ENCODE measurements at regions not wholly inside any gene's neighbourhood (a gene's known extent, or its start where the extent isn't known, plus 50 kb on each side); places are given as distances from the start of the nearest gene placed in this dataset.
A peak's percentile ranks its signal among the peaks of the same experiment; 100 is the strongest.

DNA sequence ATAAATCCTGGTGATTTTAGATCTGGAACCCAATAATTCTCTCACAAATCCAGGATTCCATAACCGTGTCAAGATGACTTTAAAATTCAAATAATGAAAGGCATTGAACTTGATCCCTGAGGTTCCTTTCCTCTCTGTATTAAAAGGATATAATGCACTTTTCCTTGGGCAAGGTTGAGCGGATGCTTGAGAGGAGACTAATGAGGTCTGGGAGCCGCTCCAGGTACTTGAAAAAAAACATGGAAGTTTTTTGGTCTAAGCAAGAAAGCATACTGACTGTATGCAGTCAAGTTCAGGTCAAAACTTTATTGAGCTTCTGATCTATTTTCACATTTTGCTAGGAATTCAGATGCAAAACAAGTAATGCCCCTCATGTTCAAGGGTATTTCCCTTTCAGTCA is 318.5 kb downstream of the RAD51AP2 start:
- Histone ChIP-seq H3K4me3 (ENCODE audit: insufficient read depth, low read depth, low read length) (no peak overlapping the region), H3K27me3 (ENCODE audit: insufficient read depth, low read length) (peaks cover 2% of the 10 kb centered on the region)
- no peak for FAIRE-seq

GRCh38 chr2:17196380-17196779 is 321.9 kb downstream of the RAD51AP2 start:
- Histone ChIP-seq H3K4me1 (ENCODE audit: insufficient read depth, low read length) (no peaks in the 10 kb centered on the region), H3K36me3 (ENCODE audit: insufficient read depth, low read length) (no peaks in the 10 kb centered on the region), H3K4me3 (ENCODE audit: insufficient read depth, low read depth, low read length) (no peak overlapping the region), H3K79me2 (ENCODE audit: insufficient read depth, low read length) (no peaks in the 10 kb centered on the region), H3K9ac (ENCODE audit: low read length) (no peak overlapping the region), H3K9me3 (ENCODE audit: insufficient read depth, low read depth, low read length) (no peaks in the 10 kb centered on the region), H3K4me2 (ENCODE audit: low read length) (no peak overlapping the region), H2AFZ (ENCODE audit: low read depth, low read length) (no peak overlapping the region), H4K20me1 (ENCODE audit: insufficient read depth, low read length) (no peaks in the 10 kb centered on the region), H3K27me3 (ENCODE audit: insufficient read depth, low read length) (peaks cover 2% of the 10 kb centered on the region), H3K27ac (ENCODE audit: low read depth, low read length) (no peak overlapping the region)
- no peaks in the 10 kb centered on the region for H3K9me3 Mint-ChIP-seq (ENCODE audit: unreplicated experiment)
- FAIRE-seq (no peak), DNase-seq (ENCODE audit: low read depth) (no peak)
- H3K4me1 Mint-ChIP-seq (ENCODE audit: low read depth, unreplicated experiment) = peaks cover 5% of the 10 kb centered on the region
- TF ChIP-seq EZH2 (IDR thresholded peaks at IDR 0.05; ENCODE audit: insufficient read depth, low read length) (no peak), CTCF (IDR thresholded peaks at IDR 0.05; ENCODE audit: insufficient read depth, low read depth, low read length) (no peak)
- no peak overlapping the region for H3K4me3 Mint-ChIP-seq (ENCODE audit: unreplicated experiment)
- H3K27ac Mint-ChIP-seq (ENCODE audit: unreplicated experiment) = no peak overlapping the region
- peaks cover 4% of the 10 kb centered on the region for H3K27me3 Mint-ChIP-seq (ENCODE audit: low read depth, unreplicated experiment)
- H3K36me3 Mint-ChIP-seq (ENCODE audit: low read depth, unreplicated experiment) = no peaks in the 10 kb centered on the region

More for the DNA sequence above, 318.5 kb downstream of the RAD51AP2 start:
- no peak overlapping the region for H3K27ac Mint-ChIP-seq (ENCODE audit: unreplicated experiment)
- TF ChIP-seq EZH2 (IDR thresholded peaks at IDR 0.05; ENCODE audit: insufficient read depth, low read length) (no peak), CTCF (IDR thresholded peaks at IDR 0.05; ENCODE audit: insufficient read depth, low read depth, low read length) (no peak)
- no peak overlapping the region for H3K9ac ChIP-seq (ENCODE audit: low read length)
- H3K36me3 Mint-ChIP-seq (ENCODE audit: low read depth, unreplicated experiment) = no peaks in the 10 kb centered on the region
- peaks cover 5% of the 10 kb centered on the region for H3K4me1 Mint-ChIP-seq (ENCODE audit: low read depth, unreplicated experiment)
- H3K36me3 ChIP-seq (ENCODE audit: insufficient read depth, low read length) = no peaks in the 10 kb centered on the region
- H4K20me1 ChIP-seq (ENCODE audit: insufficient read depth, low read length) = no peaks in the 10 kb centered on the region
- no peak overlapping the region for H3K27ac ChIP-seq (ENCODE audit: low read depth, low read length)
- H3K9me3 Mint-ChIP-seq (ENCODE audit: unreplicated experiment) = no peaks in the 10 kb centered on the region
- no peak overlapping the region for H2AFZ ChIP-seq (ENCODE audit: low read depth, low read length)
- H3K79me2 ChIP-seq (ENCODE audit: insufficient read depth, low read length) = no peaks in the 10 kb centered on the region
- H3K4me2 ChIP-seq (ENCODE audit: low read length) = no peak overlapping the region
- no peak overlapping the region for H3K4me3 Mint-ChIP-seq (ENCODE audit: unreplicated experiment)
- peak; percentile 32 for DNase-seq (ENCODE audit: low read depth)
- H3K27me3 Mint-ChIP-seq (ENCODE audit: low read depth, unreplicated experiment) = peaks cover 4% of the 10 kb centered on the region
- no peaks in the 10 kb centered on the region for H3K4me1 ChIP-seq (ENCODE audit: insufficient read depth, low read length)
- no peaks in the 10 kb centered on the region for H3K9me3 ChIP-seq (ENCODE audit: insufficient read depth, low read depth, low read length)

DNA sequence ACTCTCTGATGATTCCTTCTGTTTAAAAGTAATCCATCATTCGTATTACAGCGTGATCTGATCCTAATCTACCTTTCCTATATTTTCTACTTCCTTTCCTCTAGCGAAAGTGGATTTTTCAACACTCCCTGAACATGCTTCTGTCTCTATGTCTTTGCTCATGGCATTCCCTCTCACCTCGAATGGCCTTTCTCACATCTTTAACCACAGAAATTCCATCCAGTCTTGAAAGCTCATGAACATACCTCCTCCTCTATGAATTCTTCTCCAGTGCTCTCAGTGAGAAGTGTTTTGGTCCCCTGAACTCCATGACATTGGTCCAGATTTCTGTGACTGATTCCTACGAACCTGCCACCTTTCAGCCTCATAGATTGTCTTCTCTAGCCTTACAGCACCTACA is 323.2 kb downstream of the RAD51AP2 start:
- FAIRE-seq = no peak
- H3K27ac Mint-ChIP-seq (ENCODE audit: unreplicated experiment) = no peak overlapping the region

More for the DNA sequence above, 323.2 kb downstream of the RAD51AP2 start:
- Mint-ChIP-seq H3K27me3 (ENCODE audit: low read depth, unreplicated experiment) (peaks cover 4% of the 10 kb centered on the region), H3K4me3 (ENCODE audit: unreplicated experiment) (no peak overlapping the region), H3K9me3 (ENCODE audit: unreplicated experiment) (no peaks in the 10 kb centered on the region), H3K4me1 (ENCODE audit: low read depth, unreplicated experiment) (peaks cover 5% of the 10 kb centered on the region), H3K36me3 (ENCODE audit: low read depth, unreplicated experiment) (no peaks in the 10 kb centered on the region)
- no peaks in the 10 kb centered on the region for H3K4me1 ChIP-seq (ENCODE audit: insufficient read depth, low read length)
- no peak overlapping the region for H3K27ac ChIP-seq (ENCODE audit: low read depth, low read length)
- no peaks in the 10 kb centered on the region for H3K36me3 ChIP-seq (ENCODE audit: insufficient read depth, low read length)
- no peak overlapping the region for H3K4me2 ChIP-seq (ENCODE audit: low read length)
- H2AFZ ChIP-seq (ENCODE audit: low read depth, low read length) = no peak overlapping the region
- TF ChIP-seq CTCF (IDR thresholded peaks at IDR 0.05; ENCODE audit: insufficient read depth, low read depth, low read length) (no peak), EZH2 (IDR thresholded peaks at IDR 0.05; ENCODE audit: insufficient read depth, low read length) (no peak)
- H3K9ac ChIP-seq (ENCODE audit: low read length) = no peak overlapping the region
- no peaks in the 10 kb centered on the region for H3K9me3 ChIP-seq (ENCODE audit: insufficient read depth, low read depth, low read length)
- H4K20me1 ChIP-seq (ENCODE audit: insufficient read depth, low read length) = no peaks in the 10 kb centered on the region
- no peak overlapping the region for H3K4me3 ChIP-seq (ENCODE audit: insufficient read depth, low read depth, low read length)
- peak; percentile 44 for DNase-seq (ENCODE audit: low read depth)
- H3K27me3 ChIP-seq (ENCODE audit: insufficient read depth, low read length) = no peaks in the 10 kb centered on the region
- no peaks in the 10 kb centered on the region for H3K79me2 ChIP-seq (ENCODE audit: insufficient read depth, low read length)
